NT2/D1 (cell line): ENCODE measurements at regions not wholly inside any gene's neighbourhood (a gene's known extent, or its start where the extent isn't known, plus 50 kb on each side); places are given as distances from the start of the nearest gene placed in this dataset.

Experiments used
- YY1 ChIP-seq: IDR thresholded peaks from 2 replicates; pipeline ENCODE4 v1.6.1; 2011; ENCODE audit not compliant: insufficient read length, insufficient read depth
- ZNF274 ChIP-seq: IDR thresholded peaks from 2 replicates; pipeline ENCODE4 v1.6.1; 2011; ENCODE audit warnings: mild to moderate bottlenecking, low read depth, low read length

DNA sequence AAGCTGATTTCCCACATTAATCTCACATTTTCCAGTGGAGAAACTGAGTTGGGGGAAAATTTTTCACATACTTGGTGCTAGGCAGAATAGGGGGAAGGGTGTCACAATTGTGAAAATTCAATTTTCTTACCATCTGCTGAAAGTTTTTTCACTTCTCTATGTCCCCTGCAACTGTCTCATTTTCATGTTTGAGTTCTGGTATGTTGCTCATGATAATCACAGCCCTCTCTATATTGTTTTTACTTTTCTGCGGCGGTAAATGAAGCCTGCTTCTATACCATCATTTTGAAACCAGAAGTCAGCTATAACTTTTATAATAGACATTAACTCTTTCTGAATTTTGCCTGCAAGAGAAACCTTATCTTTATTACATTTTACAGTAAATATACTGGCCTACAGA, 1664.5 kb downstream of the EFNA5 start:
- TF ChIP-seq YY1: no peak
- no peak for TF ChIP-seq ZNF274
